Tongue (tissue), 1 donor: ENCODE measurements at regions not wholly inside any gene's neighbourhood (a gene's known extent, or its start where the extent isn't known, plus 50 kb on each side); places are given as distances from the start of the nearest gene placed in this dataset.

Experiments used
- DNase-seq: peaks from one replicate; pipeline ENCODE4 v3.0.0-alpha.2; 2015

- no peak for DNase-seq
These were observed 387.2 kb downstream of the TRIB2 start for GRCh38 chr2:13103778-13104493.

GRCh38 chr2:13104723-13105122 lies 388.0 kb downstream of the TRIB2 start:
- no peak for DNase-seq

- no peak for DNase-seq
These were observed 389.6 kb downstream of the TRIB2 start for GRCh38 chr2:13106302-13106701.

GRCh38 chr2:13109516-13109915 lies 392.8 kb downstream of the TRIB2 start:
- no peak for DNase-seq

- DNase-seq, result no peak
These were observed 394.1 kb downstream of the TRIB2 start for GRCh38 chr2:13110825-13111224.

- DNase-seq, result no peak
These were observed 396.3 kb downstream of the TRIB2 start for GRCh38 chr2:13113002-13113401.

GRCh38 chr2:13114391-13114790 lies 397.7 kb downstream of the TRIB2 start:
- DNase-seq, result peak; percentile 44

GRCh38 chr2:13115643-13116042 lies 398.9 kb downstream of the TRIB2 start:
- no peak for DNase-seq

GRCh38 chr2:13121096-13121495 lies 404.4 kb downstream of the TRIB2 start:
- no peak for DNase-seq

- no peak for DNase-seq
These were observed 411.4 kb downstream of the TRIB2 start for GRCh38 chr2:13128139-13128538.

- DNase-seq, result peak; percentile 3
These were observed 418.6 kb downstream of the TRIB2 start for GRCh38 chr2:13135369-13135768.

GRCh38 chr2:13135856-13136255 lies 419.1 kb downstream of the TRIB2 start:
- DNase-seq, result no peak

GRCh38 chr2:13137679-13138078 lies 420.9 kb downstream of the TRIB2 start:
- no peak for DNase-seq

GRCh38 chr2:13141315-13141714 lies 424.6 kb downstream of the TRIB2 start:
- DNase-seq, result no peak

- DNase-seq, result no peak
These were observed 426.7 kb downstream of the TRIB2 start for GRCh38 chr2:13143451-13143850.

GRCh38 chr2:13156916-13157315 lies 440.2 kb downstream of the TRIB2 start:
- DNase-seq, result no peak

GRCh38 chr2:13158466-13158865 lies 441.7 kb downstream of the TRIB2 start:
- no peak for DNase-seq

- no peak for DNase-seq
These were observed 464.0 kb downstream of the TRIB2 start for GRCh38 chr2:13180729-13181128.

GRCh38 chr2:13193075-13193474 lies 476.3 kb downstream of the TRIB2 start:
- no peak for DNase-seq

- peak; percentile 61 for DNase-seq
These were observed 477.2 kb downstream of the TRIB2 start for GRCh38 chr2:13193900-13194299.

GRCh38 chr2:13195270-13195669 lies 478.5 kb downstream of the TRIB2 start:
- no peak for DNase-seq

- no peak for DNase-seq
These were observed 480.5 kb downstream of the TRIB2 start for GRCh38 chr2:13197248-13197647.

- DNase-seq, result no peak
These were observed 485.2 kb downstream of the TRIB2 start for GRCh38 chr2:13201924-13202323.

GRCh38 chr2:13212115-13212514 lies 495.4 kb downstream of the TRIB2 start:
- DNase-seq, result no peak

GRCh38 chr2:13218205-13218604 lies 501.5 kb downstream of the TRIB2 start:
- no peak for DNase-seq
